ENCODE measurements at regions not wholly inside any gene's neighbourhood (a gene's known extent, or its start where the extent isn't known, plus 50 kb on each side); places are given as distances from the start of the nearest gene placed in this dataset.

GRCh38 chr2:191614759-191615158 lies 63.2 kb upstream of the NABP1 start:
- H3K36me3 Mint-ChIP-seq (ENCODE audit: insufficient read depth): peaks cover 3% of the 10 kb centered on the region
- DNase-seq (no peak), ATAC-seq (replicated peaks) (no peak)
- no peaks in the 10 kb centered on the region for H3K9me3 Mint-ChIP-seq
- no peaks in the 10 kb centered on the region for H3K27me3 Mint-ChIP-seq
- peaks cover 13 to 24% of the 10 kb centered on the region in 2 donors for H3K4me1 Mint-ChIP-seq (ENCODE audit: low read depth in 2 of 2)
- H3K27ac Mint-ChIP-seq: peak overlapping the region in 1 of 2 donors; percentile 23
- H3K4me3 Mint-ChIP-seq: no peak overlapping the region

- peaks cover 3% of the 10 kb centered on the region for H3K36me3 Mint-ChIP-seq (ENCODE audit: insufficient read depth)
Measured at GRCh38 chr2:191615596-191615995, 62.3 kb upstream of the NABP1 start.

GRCh38 chr2:191617575-191617974 lies 60.4 kb upstream of the NABP1 start:
- H3K4me1 Mint-ChIP-seq (ENCODE audit: low read depth in 2 of 2): peaks cover 16 to 28% of the 10 kb centered on the region in 2 donors
- no peaks in the 10 kb centered on the region for H3K27me3 Mint-ChIP-seq
- peak overlapping the region in 1 of 2 donors; percentile 44 for H3K4me3 Mint-ChIP-seq
- peak overlapping the region; percentile 25 to 87 for H3K27ac Mint-ChIP-seq
- peak; percentile 40 to 45 (median 43) for DNase-seq
- no peaks in the 10 kb centered on the region for H3K9me3 Mint-ChIP-seq
- ATAC-seq (replicated peaks): peak; percentile 97
- H3K36me3 Mint-ChIP-seq (ENCODE audit: insufficient read depth): peaks cover 3% of the 10 kb centered on the region

More at GRCh38 chr2:191615596-191615995, 62.3 kb upstream of the NABP1 start:
- no peak for DNase-seq
- Mint-ChIP-seq H3K9me3 (no peaks in the 10 kb centered on the region), H3K4me1 (ENCODE audit: low read depth in 2 of 2) (peaks cover 16 to 28% of the 10 kb centered on the region in 2 donors), H3K27me3 (no peaks in the 10 kb centered on the region), H3K4me3 (no peak overlapping the region), H3K27ac (no peak overlapping the region)
- no peak for ATAC-seq (replicated peaks)

GRCh38 chr2:191618046-191618780 lies 59.7 kb upstream of the NABP1 start:
- DNase-seq: no peak
- Mint-ChIP-seq H3K4me3 (peak overlapping the region; percentile 10 to 44), H3K9me3 (no peaks in the 10 kb centered on the region), H3K36me3 (ENCODE audit: insufficient read depth) (peaks cover 3% of the 10 kb centered on the region), H3K27me3 (no peaks in the 10 kb centered on the region), H3K4me1 (ENCODE audit: low read depth in 2 of 2) (peaks cover 16 to 28% of the 10 kb centered on the region in 2 donors), H3K27ac (peak overlapping the region; percentile 25 to 87)
- ATAC-seq (replicated peaks): no peak

- H3K27me3 Mint-ChIP-seq: no peaks in the 10 kb centered on the region
- H3K4me1 Mint-ChIP-seq (ENCODE audit: low read depth in 2 of 2): peaks cover 16 to 28% of the 10 kb centered on the region in 2 donors
- no peak overlapping the region for H3K4me3 Mint-ChIP-seq
- ATAC-seq (replicated peaks): no peak
- DNase-seq: no peak
- peaks cover 3% of the 10 kb centered on the region for H3K36me3 Mint-ChIP-seq (ENCODE audit: insufficient read depth)
- peak overlapping the region; percentile 32 to 87 for H3K27ac Mint-ChIP-seq
- H3K9me3 Mint-ChIP-seq: no peaks in the 10 kb centered on the region
Measured at GRCh38 chr2:191618786-191619185, 59.1 kb upstream of the NABP1 start.

GRCh38 chr2:191620144-191620543 lies 57.8 kb upstream of the NABP1 start:
- Mint-ChIP-seq H3K27ac (no peak overlapping the region), H3K4me3 (no peak overlapping the region), H3K36me3 (ENCODE audit: insufficient read depth) (peaks cover 3% of the 10 kb centered on the region), H3K27me3 (no peaks in the 10 kb centered on the region), H3K9me3 (no peaks in the 10 kb centered on the region), H3K4me1 (ENCODE audit: low read depth in 2 of 2) (peaks cover 28 to 37% of the 10 kb centered on the region in 2 donors)
- ATAC-seq (replicated peaks) (no peak), DNase-seq (no peak)

GRCh38 chr2:191622374-191623320 lies 55.3 kb upstream of the NABP1 start:
- Mint-ChIP-seq H3K36me3 (ENCODE audit: insufficient read depth) (no peaks in the 10 kb centered on the region), H3K27me3 (no peaks in the 10 kb centered on the region), H3K4me1 (ENCODE audit: low read depth in 2 of 2) (peaks cover 27 to 33% of the 10 kb centered on the region in 2 donors), H3K27ac (peak overlapping the region in 1 of 2 donors; percentile 76), H3K9me3 (no peaks in the 10 kb centered on the region), H3K4me3 (no peak overlapping the region)
- ATAC-seq (replicated peaks) (no peak), DNase-seq (no peak)

- H3K27me3 Mint-ChIP-seq: no peaks in the 10 kb centered on the region
- H3K4me1 Mint-ChIP-seq (ENCODE audit: low read depth in 2 of 2): peaks cover 17 to 21% of the 10 kb centered on the region in 2 donors
- H3K9me3 Mint-ChIP-seq: no peaks in the 10 kb centered on the region
- DNase-seq (peak; percentile 50 to 58 (median 54)), ATAC-seq (replicated peaks) (peak; percentile 97)
- peak overlapping the region; percentile 89 to 90 for H3K27ac Mint-ChIP-seq
- H3K36me3 Mint-ChIP-seq (ENCODE audit: insufficient read depth): no peaks in the 10 kb centered on the region
- peak overlapping the region in 1 of 2 donors; percentile 26 for H3K4me3 Mint-ChIP-seq
Measured at GRCh38 chr2:191625016-191625415, 52.9 kb upstream of the NABP1 start.

- Mint-ChIP-seq H3K27me3 (no peaks in the 10 kb centered on the region), H3K4me3 (no peak overlapping the region), H3K9me3 (no peaks in the 10 kb centered on the region), H3K4me1 (ENCODE audit: low read depth in 2 of 2) (peaks cover 14 to 21% of the 10 kb centered on the region in 2 donors), H3K36me3 (ENCODE audit: insufficient read depth) (no peaks in the 10 kb centered on the region), H3K27ac (peak overlapping the region; percentile 89 to 90)
- DNase-seq (no peak), ATAC-seq (replicated peaks) (no peak)
Measured at GRCh38 chr2:191625446-191625845, 52.5 kb upstream of the NABP1 start.

GRCh38 chr2:191626497-191627151 lies 51.3 kb upstream of the NABP1 start:
- no peaks in the 10 kb centered on the region for H3K27me3 Mint-ChIP-seq
- H3K4me3 Mint-ChIP-seq: no peak overlapping the region
- H3K36me3 Mint-ChIP-seq (ENCODE audit: insufficient read depth): no peaks in the 10 kb centered on the region
- H3K9me3 Mint-ChIP-seq: no peaks in the 10 kb centered on the region
- no peak for ATAC-seq (replicated peaks)
- H3K4me1 Mint-ChIP-seq (ENCODE audit: low read depth in 2 of 2): peaks cover 12 to 20% of the 10 kb centered on the region in 2 donors
- DNase-seq: no peak
- peak overlapping the region in 1 of 2 donors; percentile 89 for H3K27ac Mint-ChIP-seq

GRCh38 chr2:191627518-191627917 lies 50.4 kb upstream of the NABP1 start:
- no peaks in the 10 kb centered on the region for H3K36me3 Mint-ChIP-seq (ENCODE audit: insufficient read depth)
- ATAC-seq (replicated peaks) (no peak), DNase-seq (no peak)
- H3K4me1 Mint-ChIP-seq (ENCODE audit: low read depth in 2 of 2): peaks cover 12 to 20% of the 10 kb centered on the region in 2 donors
- H3K27me3 Mint-ChIP-seq: no peaks in the 10 kb centered on the region
- H3K9me3 Mint-ChIP-seq: no peaks in the 10 kb centered on the region
- no peak overlapping the region for H3K4me3 Mint-ChIP-seq
- H3K27ac Mint-ChIP-seq: no peak overlapping the region

All from effector memory CD8-positive, alpha-beta T cell (primary cell).